Pancreas (tissue), 10 donors: ENCODE measurements at regions not wholly inside any gene's neighbourhood (a gene's known extent, or its start where the extent isn't known, plus 50 kb on each side); places are given as distances from the start of the nearest gene placed in this dataset.
"Not testable (repeated sequence)": the region's sequence is repeated elsewhere in the genome, so short reads cannot be mapped to it uniquely, and the experiment has no call there.

Experiments
- ATAC-seq, 4 donors: fragments of 200-7000 bp; cut with Tn5 transposase; one replicate each; pipeline versions ENCODE4 v1.8.0 to v1.9.1; 2020; ENCODE audit warnings: mild to moderate bottlenecking in 4 of 4, moderate library complexity in 4 of 4
- DNase-seq, 6 donors: peaks; one replicate each; pipeline ENCODE4 v3.0.0-alpha.2; 2020
- FAIRE-seq: peaks from 2 replicates; lab custom pipeline; 2012; peaks lifted over from hg19 to GRCh38; lab: Jason Lieb, UNC
- H3K27ac ChIP-seq, 4 donors: fragments of 200-600 bp; sonication (generic); 1 replicate in 3 of 4; 2 replicates in 1 of 4; pipeline versions ENCODE4 v1.5.0 to v1.8.0; 2020
- H3K27me3 ChIP-seq, 4 donors: fragments of 200-600 bp; one replicate each; pipeline ENCODE4 v1.8.0; 2021
- H3K36me3 ChIP-seq, 3 donors: fragments of 200-600 bp; sonication (generic) in 1 of 3; one replicate each; pipeline versions ENCODE4 v1.5.0 to v1.8.0; 2020 to 2021
- H3K4me1 ChIP-seq, 3 donors: fragments of 200-600 bp; one replicate each; pipeline ENCODE4 v1.8.0; 2021
- H3K4me3 ChIP-seq, 4 donors: fragments of 200-600 bp; sonication (generic) in 2 of 4; one replicate each; pipeline versions ENCODE4 v1.5.0 to v1.8.0; 2020 to 2021
- H3K9me3 ChIP-seq, 4 donors: fragments of 200-600 bp; one replicate each; pipeline ENCODE4 v1.8.0; 2021
- WGBS, 2 donors: extraction: QIAGEN DNeasy Blood & Tissue Kit; methylation state at CpG; one replicate each; pipeline ENCODE4 v1.1.7; 2013; 5-methylcytosine and 5-hydroxymethylcytosine counted together
- intact Hi-C, 3 donors: fragments of 100-400 bp; cut with DNase I; formaldehyde crosslinking; loops; one replicate each; pipeline versions ENCODE4 v1.11.1 to v1.14.2; 2022
- TF ChIP-seq, protein P1 (sequence below), 4 donors: fragments of 200-600 bp; sonication (generic) in 3 of 4; IDR thresholded peaks; one replicate each; pipeline versions ENCODE4 v1.5.0 to v1.8.0; 2021; ENCODE audit warnings: antibody characterized with exemption in 4 of 4
- donor health status: healthy with polysubstance abuse.
- donor health status: DM: no; HTN: no; CAD: no; lungs with moderate emphysema.
- donor health status: DM: no; HTN: no; CAD: no.
- donor health status: control.
- donor health status: control.
- donor health status: Bipolar disorder and iron deficiency.
- donor health status: DM: yes; HTN: yes; CAD: no.
- donor health status: DM: no; HTN: no; CAD: no.
- donor health status: DM: no; HTN: no; CAD: no.
- donor health status: DM: yes; HTN: yes; CAD: no.

- no peak overlapping the region for H3K27ac ChIP-seq
- H3K4me1 ChIP-seq = no peaks in the 10 kb centered on the region
- no peak for FAIRE-seq
- WGBS, 2 donors = 49 to 63% methylated on average over 4 of the region's 4 CpGs
- H3K36me3 ChIP-seq = no peaks in the 10 kb centered on the region
- DNase-seq = no peak
- H3K9me3 ChIP-seq = no peaks in the 10 kb centered on the region
- intact Hi-C loops = no loop called here
- ATAC-seq = no peak
- TF ChIP-seq, protein P1, sequence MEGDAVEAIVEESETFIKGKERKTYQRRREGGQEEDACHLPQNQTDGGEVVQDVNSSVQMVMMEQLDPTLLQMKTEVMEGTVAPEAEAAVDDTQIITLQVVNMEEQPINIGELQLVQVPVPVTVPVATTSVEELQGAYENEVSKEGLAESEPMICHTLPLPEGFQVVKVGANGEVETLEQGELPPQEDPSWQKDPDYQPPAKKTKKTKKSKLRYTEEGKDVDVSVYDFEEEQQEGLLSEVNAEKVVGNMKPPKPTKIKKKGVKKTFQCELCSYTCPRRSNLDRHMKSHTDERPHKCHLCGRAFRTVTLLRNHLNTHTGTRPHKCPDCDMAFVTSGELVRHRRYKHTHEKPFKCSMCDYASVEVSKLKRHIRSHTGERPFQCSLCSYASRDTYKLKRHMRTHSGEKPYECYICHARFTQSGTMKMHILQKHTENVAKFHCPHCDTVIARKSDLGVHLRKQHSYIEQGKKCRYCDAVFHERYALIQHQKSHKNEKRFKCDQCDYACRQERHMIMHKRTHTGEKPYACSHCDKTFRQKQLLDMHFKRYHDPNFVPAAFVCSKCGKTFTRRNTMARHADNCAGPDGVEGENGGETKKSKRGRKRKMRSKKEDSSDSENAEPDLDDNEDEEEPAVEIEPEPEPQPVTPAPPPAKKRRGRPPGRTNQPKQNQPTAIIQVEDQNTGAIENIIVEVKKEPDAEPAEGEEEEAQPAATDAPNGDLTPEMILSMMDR (IDR thresholded peaks at IDR 0.05) = no peak
- H3K27me3 ChIP-seq = no peaks in the 10 kb centered on the region
- H3K4me3 ChIP-seq = no peak overlapping the region
Observed at GRCh38 chr6:61622601-61623000, 663.4 kb downstream of the KHDRBS2 start.

- Histone ChIP-seq H3K27ac (no peak overlapping the region), H3K4me3 (no peak overlapping the region), H3K9me3 (no peaks in the 10 kb centered on the region), H3K4me1 (no peaks in the 10 kb centered on the region), H3K36me3 (no peaks in the 10 kb centered on the region), H3K27me3 (no peaks in the 10 kb centered on the region)
- no peak for ATAC-seq
- no peak for FAIRE-seq
- TF ChIP-seq, protein P1 (IDR thresholded peaks at IDR 0.05) = no peak
- no peak for DNase-seq
- intact Hi-C loops = no loop called here
Observed at GRCh38 chr6:61614119-61614518, 671.9 kb downstream of the KHDRBS2 start.

- H3K36me3 ChIP-seq = no peaks in the 10 kb centered on the region
- 45 to 50% methylated on average over 2 of the region's 2 CpGs for WGBS, 2 donors
- intact Hi-C loops = no loop called here
- no peak for ATAC-seq
- TF ChIP-seq, protein P1 (IDR thresholded peaks at IDR 0.05) = no peak
- H3K9me3 ChIP-seq = no peaks in the 10 kb centered on the region
- H3K4me3 ChIP-seq = no peak overlapping the region
- FAIRE-seq = no peak
- no peak overlapping the region for H3K27ac ChIP-seq
- H3K4me1 ChIP-seq = no peaks in the 10 kb centered on the region
- DNase-seq = no peak
- no peaks in the 10 kb centered on the region for H3K27me3 ChIP-seq
Observed at GRCh38 chr6:61606500-61606899, 679.5 kb downstream of the KHDRBS2 start.

DNA sequence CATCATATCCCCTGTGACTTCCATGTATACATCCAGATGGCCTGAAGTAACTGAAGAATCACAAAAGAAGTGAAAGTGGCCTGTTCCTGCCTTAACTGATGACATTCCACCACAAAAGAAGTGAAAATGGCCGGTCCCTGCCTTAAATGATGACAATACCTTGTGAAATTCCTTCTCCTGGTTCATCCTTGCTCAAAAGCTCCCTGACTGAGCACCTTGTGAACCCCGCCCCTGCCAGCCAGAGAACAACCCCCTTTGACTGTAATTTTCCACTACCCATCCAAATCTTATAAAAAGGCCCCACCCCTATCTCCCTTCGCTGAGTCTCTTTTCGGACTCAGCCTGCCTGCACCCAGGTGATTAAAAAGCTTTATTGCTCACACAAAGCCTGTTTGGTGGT lies 680.2 kb downstream of the KHDRBS2 start:
- H3K27me3 ChIP-seq, H3K9me3 ChIP-seq, H3K4me3 ChIP-seq, H3K27ac ChIP-seq, H3K36me3 ChIP-seq, FAIRE-seq, H3K4me1 ChIP-seq, ATAC-seq, intact Hi-C loops, DNase-seq: not testable (repeated sequence)
- 48 to 50% methylated on average over 4 of the region's 4 CpGs for WGBS, 2 donors

DNA sequence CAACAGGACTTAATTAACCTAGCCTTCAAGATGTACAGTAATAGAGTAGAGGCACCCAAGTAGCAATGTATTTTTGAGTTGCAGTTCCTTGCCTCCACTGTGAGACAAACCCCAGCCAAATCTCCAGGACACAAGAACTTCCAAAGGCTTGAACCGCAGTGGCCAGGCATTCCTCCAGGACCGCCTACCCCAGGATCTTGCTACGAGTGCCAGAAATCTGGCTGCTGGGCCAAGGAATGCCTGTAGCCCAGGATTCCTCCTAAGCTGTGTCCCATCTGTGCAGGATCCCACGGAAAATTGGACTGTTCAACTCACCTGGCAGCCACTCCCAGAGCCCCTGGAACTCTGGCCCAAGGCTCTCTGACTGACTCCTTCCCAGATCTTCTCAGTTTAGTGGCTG lies 683.9 kb downstream of the KHDRBS2 start:
- H3K4me1 ChIP-seq, H3K27me3 ChIP-seq, FAIRE-seq, H3K27ac ChIP-seq, H3K9me3 ChIP-seq, ATAC-seq, H3K4me3 ChIP-seq, H3K36me3 ChIP-seq, intact Hi-C loops, DNase-seq: not testable (repeated sequence)
- 55 to 58% methylated on average over 4 of the region's 4 CpGs for WGBS, 2 donors

GRCh38 chr6:61592238-61592637 lies 693.8 kb downstream of the KHDRBS2 start:
- FAIRE-seq (no peak), DNase-seq (no peak), ATAC-seq (no peak)
- no peaks in the 10 kb centered on the region for H3K36me3 ChIP-seq
- H3K4me1 ChIP-seq = no peaks in the 10 kb centered on the region
- no peaks in the 10 kb centered on the region for H3K9me3 ChIP-seq
- no peaks in the 10 kb centered on the region for H3K27me3 ChIP-seq
- no peak overlapping the region for H3K27ac ChIP-seq
- TF ChIP-seq, protein P1 (IDR thresholded peaks at IDR 0.05) = no peak
- no peak overlapping the region for H3K4me3 ChIP-seq
- 59 to 77% methylated on average over 2 of the region's 2 CpGs for WGBS, 2 donors
- intact Hi-C loops = no loop called here
